Fibroblast of the aortic adventitia (primary cell): ENCODE measurements at regions not wholly inside any gene's neighbourhood (a gene's known extent, or its start where the extent isn't known, plus 50 kb on each side); places are given as distances from the start of the nearest gene placed in this dataset.

ENCODE experiments used
- DNase-seq: peaks from one replicate; pipeline ENCODE4 v3.0.0-alpha.2; 2010; ENCODE audit warnings: low read depth
- H3K4me3 ChIP-seq: 2 replicates; pipeline ENCODE4 v1.5.1; 2011; ENCODE audit warnings: low read depth, mild to moderate bottlenecking, control low read depth, low read length, moderate library complexity
- CTCF ChIP-seq: IDR thresholded peaks from 2 replicates; pipeline ENCODE4 v1.5.1; 2011; ENCODE audit warnings: mild to moderate bottlenecking, low read length, control low read depth, inconsistent platforms; ENCODE audit not compliant: insufficient read depth

DNA sequence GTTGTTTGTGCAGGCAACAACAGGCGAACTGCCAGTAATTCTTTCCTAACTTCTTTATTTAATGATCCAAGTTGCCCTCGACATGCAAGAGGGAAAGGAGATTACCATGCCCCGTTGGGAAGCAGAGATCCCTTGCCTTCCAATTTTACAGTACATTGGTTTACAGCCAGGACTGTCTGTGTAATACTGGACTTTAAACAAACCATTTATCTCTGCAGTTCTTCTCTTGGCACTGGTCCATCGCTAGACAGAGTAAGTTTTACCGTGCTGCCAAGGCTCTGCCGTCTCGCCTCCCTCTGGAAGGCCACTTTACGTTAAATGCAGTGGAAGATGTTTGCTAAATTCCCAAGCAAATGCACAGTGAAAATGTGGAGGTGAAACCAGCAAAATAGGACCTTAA lies 660.3 kb upstream of the PRKX start:
- DNase-seq: no peak
- TF ChIP-seq CTCF: no peak
- H3K4me3 ChIP-seq: no peak overlapping the region

DNA sequence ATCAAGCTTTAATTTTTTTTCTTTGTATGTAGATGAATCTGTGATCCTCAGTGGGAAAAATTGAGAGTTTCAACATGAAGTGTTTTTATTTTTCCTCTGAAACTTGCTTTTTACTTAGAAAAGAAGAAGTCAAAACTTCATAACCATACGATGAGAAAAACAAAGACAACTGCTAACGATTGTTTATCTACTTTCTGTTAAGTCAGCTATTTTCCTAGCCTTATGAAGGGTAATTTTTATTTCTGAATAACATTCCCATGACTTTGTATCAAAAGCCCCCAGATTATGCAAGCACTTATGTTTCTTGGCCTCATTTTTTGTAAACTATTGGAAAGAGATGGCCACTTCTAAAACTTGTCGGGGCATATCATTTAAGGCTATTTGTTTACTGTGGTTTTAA lies 645.1 kb upstream of the PRKX start:
- H3K4me3 ChIP-seq: no peak overlapping the region
- no peak for DNase-seq
- TF ChIP-seq CTCF: no peak

DNA sequence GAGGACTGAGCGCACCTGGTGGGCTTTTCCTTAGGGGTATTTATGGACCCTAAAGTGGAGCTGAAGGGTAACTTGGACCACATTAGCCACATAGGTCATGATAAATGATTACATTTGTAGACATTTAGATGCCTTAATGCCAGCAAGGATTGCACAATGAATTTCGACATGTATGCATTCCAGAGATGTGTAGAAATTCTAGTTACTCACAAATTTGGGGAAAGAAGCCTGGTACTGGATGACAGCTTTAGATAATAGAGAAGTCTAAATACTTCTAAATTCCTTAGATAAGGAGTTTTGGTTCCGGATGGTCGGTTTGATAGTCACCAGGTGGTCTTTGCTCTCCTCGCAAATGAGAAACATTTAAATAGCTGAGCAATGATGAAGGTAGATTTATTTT lies 609.5 kb upstream of the PRKX start:
- TF ChIP-seq CTCF: no peak
- DNase-seq: no peak
- no peak overlapping the region for H3K4me3 ChIP-seq

GRCh38 chrX:4320436-4320947 lies 607.0 kb upstream of the PRKX start:
- DNase-seq: no peak
- no peak overlapping the region for H3K4me3 ChIP-seq
- TF ChIP-seq CTCF: no peak

DNA sequence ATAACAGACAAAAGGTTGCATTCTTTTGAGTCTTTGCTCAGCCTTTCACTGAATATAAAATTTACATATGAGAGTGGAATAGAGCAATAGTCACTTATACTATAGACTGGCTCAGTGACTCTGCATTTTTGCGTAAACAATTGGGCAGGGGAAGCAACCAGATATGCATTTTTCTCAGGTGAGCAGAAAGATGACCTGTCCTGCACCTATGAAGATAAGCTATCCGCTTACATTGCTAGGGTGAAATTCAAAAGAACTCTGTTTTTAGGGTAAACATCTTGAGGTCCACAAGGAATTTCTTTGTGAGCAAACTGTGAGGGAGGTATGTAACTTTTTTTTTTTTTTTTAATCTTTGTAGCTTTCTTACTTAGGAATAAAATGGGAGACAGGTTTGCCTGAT lies 602.4 kb upstream of the PRKX start:
- H3K4me3 ChIP-seq: no peak overlapping the region
- TF ChIP-seq CTCF: no peak
- DNase-seq: no peak

DNA sequence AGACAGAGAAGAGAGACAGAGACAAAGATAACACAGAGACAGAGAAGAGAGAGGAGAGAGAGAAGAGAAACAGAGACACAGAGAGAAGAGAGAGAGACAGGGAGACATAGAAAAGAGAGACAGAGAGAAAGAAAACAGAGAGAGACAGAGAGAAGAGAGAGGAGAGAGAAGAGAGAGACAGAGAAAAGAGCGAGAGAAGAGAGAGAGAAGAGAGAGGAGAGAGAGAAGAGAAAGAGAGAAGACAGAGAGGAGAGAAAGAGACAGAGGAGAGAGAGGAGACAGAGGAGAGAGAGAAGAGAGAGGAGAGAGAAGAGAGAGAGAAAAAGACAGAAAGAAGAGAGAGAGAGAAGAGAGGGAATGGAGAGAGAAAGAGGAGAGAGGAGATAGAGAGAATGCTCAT lies 601.1 kb upstream of the PRKX start:
- TF ChIP-seq CTCF: no peak
- no peak for DNase-seq
- no peak overlapping the region for H3K4me3 ChIP-seq

DNA sequence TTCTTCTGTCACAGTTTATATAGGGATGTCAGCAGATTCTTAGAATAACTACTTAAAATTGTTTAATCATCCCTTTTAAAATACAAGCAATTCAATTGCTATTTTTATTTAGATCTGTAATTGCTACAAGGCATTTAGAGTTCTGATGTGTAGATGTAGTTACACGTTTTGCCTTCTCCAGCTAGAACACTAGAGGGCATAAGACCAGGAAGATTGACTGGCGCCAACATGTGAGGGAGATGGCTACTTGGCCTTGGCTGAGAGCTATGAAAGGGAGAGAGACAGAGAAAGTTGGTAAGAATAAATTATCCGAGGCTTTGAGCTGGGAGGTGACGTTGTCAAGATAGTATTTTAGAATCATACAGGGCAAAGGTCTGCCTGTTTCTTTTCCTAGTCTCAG lies 563.7 kb upstream of the PRKX start:
- TF ChIP-seq CTCF: no peak

More for the DNA sequence above, 563.7 kb upstream of the PRKX start:
- no peak for DNase-seq
- no peak overlapping the region for H3K4me3 ChIP-seq
